Ovary (tissue), 3 donors: ENCODE measurements at regions not wholly inside any gene's neighbourhood (a gene's known extent, or its start where the extent isn't known, plus 50 kb on each side); places are given as distances from the start of the nearest gene placed in this dataset.

Source experiments
- EP300 ChIP-seq: sonication (generic); formaldehyde crosslinking; IDR thresholded peaks from one replicate; pipeline ENCODE4 v1.6.1; 2017; ENCODE audit warnings: antibody characterized with exemption
- POLR2A ChIP-seq: fragments of 450-650 bp; IDR thresholded peaks from one replicate; pipeline ENCODE4 v1.6.1; 2017; ENCODE audit warnings: antibody characterized with exemption, mild to moderate bottlenecking, moderate library complexity
- TF ChIP-seq, protein P1 (sequence below), 3 donors: fragments of 450-650 bp in 2 of 3; fragments of 200-600 bp in 1 of 3; IDR thresholded peaks; one replicate each; pipeline versions ENCODE4 v1.5.1 to v1.8.0; 2016 to 2022; ENCODE audit warnings: antibody characterized with exemption in 3 of 3, mild to moderate bottlenecking in 1 of 3
- donor health status: DM: no; HTN: no; CAD: no.

GRCh38 chr11:40032331-40032730 is 1427.1 kb downstream of the LRRC4C start:
- TF ChIP-seq, protein P1, sequence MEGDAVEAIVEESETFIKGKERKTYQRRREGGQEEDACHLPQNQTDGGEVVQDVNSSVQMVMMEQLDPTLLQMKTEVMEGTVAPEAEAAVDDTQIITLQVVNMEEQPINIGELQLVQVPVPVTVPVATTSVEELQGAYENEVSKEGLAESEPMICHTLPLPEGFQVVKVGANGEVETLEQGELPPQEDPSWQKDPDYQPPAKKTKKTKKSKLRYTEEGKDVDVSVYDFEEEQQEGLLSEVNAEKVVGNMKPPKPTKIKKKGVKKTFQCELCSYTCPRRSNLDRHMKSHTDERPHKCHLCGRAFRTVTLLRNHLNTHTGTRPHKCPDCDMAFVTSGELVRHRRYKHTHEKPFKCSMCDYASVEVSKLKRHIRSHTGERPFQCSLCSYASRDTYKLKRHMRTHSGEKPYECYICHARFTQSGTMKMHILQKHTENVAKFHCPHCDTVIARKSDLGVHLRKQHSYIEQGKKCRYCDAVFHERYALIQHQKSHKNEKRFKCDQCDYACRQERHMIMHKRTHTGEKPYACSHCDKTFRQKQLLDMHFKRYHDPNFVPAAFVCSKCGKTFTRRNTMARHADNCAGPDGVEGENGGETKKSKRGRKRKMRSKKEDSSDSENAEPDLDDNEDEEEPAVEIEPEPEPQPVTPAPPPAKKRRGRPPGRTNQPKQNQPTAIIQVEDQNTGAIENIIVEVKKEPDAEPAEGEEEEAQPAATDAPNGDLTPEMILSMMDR (IDR thresholded peaks at IDR 0.05): no peak
- TF ChIP-seq POLR2A (no peak), EP300 (no peak)
